SK-N-MC (cell line): ENCODE measurements at regions not wholly inside any gene's neighbourhood (a gene's known extent, or its start where the extent isn't known, plus 50 kb on each side); places are given as distances from the start of the nearest gene placed in this dataset.

ENCODE experiments used
- EZH2 ChIP-seq: fragments of 200-600 bp; sonication (generic); IDR thresholded peaks from one replicate; pipeline ENCODE4 v1.6.1; 2017; ENCODE audit warnings: antibody characterized with exemption
- FOXP2 ChIP-seq: optimal IDR thresholded peaks from 2 replicates; pipeline ENCODE3; 2011; ENCODE audit warnings: mild to moderate bottlenecking, moderate library complexity; ENCODE audit not compliant: insufficient read depth; ENCODE audit errors: extremely low read length, control extremely low read depth
- POLR2AphosphoS5 ChIP-seq: IDR thresholded peaks from 2 replicates; pipeline ENCODE4 v1.6.1; 2012; ENCODE audit warnings: mild to moderate bottlenecking, low read depth, low read length, borderline replicate concordance

- TF ChIP-seq EZH2 (no peak), POLR2AphosphoS5 (no peak), FOXP2 (no peak)
Observed at GRCh38 chr5:37936091-37936490, 96.2 kb upstream of the GDNF start.
